GM23338 (cell line): ENCODE measurements at regions not wholly inside any gene's neighbourhood (a gene's known extent, or its start where the extent isn't known, plus 50 kb on each side); places are given as distances from the start of the nearest gene placed in this dataset.

Experiments
- ATAC-seq: fragments of 200-7000 bp; cut with Tn5 transposase; 3 replicates; pipeline ENCODE4 v1.9.1; 2020
- DNase-seq: peaks from one replicate; pipeline ENCODE4 v3.0.0-alpha.2; 2015; ENCODE audit warnings: low spot score
- H2AFZ ChIP-seq: fragments of 200-600 bp; sonication (generic); 2 replicates; pipeline ENCODE4 v1.8.0; 2016; ENCODE audit warnings: antibody characterized with exemption, mild to moderate bottlenecking, moderate library complexity
- H3F3A ChIP-seq: fragments of 200-600 bp; sonication (generic); replicated peaks from 2 replicates; pipeline ENCODE4 v1.8.0; 2017; ENCODE audit warnings: antibody characterized with exemption, mixed run types, low read depth
- H3K27ac ChIP-seq: fragments of 200-600 bp; sonication (generic); 2 replicates; pipeline ENCODE4 v1.6.1; 2016; ENCODE audit warnings: low read depth
- H3K27me3 ChIP-seq: fragments of 200-600 bp; sonication (generic); 2 replicates; pipeline ENCODE4 v1.8.0; 2016; ENCODE audit warnings: mild to moderate bottlenecking, mixed run types, moderate library complexity; ENCODE audit not compliant: insufficient read depth
- H3K36me3 ChIP-seq: fragments of 200-600 bp; sonication (generic); 2 replicates; pipeline ENCODE4 v1.8.0; 2016; ENCODE audit warnings: mild to moderate bottlenecking; ENCODE audit not compliant: insufficient read depth
- H3K4me1 ChIP-seq: fragments of 200-600 bp; sonication (generic); 2 replicates; pipeline ENCODE4 v1.8.0; 2016; ENCODE audit warnings: mild to moderate bottlenecking, moderate library complexity; ENCODE audit not compliant: insufficient read depth
- H3K4me2 ChIP-seq: fragments of 200-600 bp; sonication (generic); 2 replicates; pipeline ENCODE4 v1.7.1; 2017; ENCODE audit warnings: mixed run types
- H3K4me3 ChIP-seq: fragments of 200-600 bp; sonication (generic); 2 replicates; pipeline ENCODE4 v1.6.1; 2016; ENCODE audit warnings: mixed run types
- H3K79me2 ChIP-seq: fragments of 200-600 bp; sonication (generic); replicated peaks from 2 replicates; pipeline ENCODE4 v1.8.0; 2017; ENCODE audit warnings: mild to moderate bottlenecking; ENCODE audit not compliant: insufficient read depth
- H3K9me2 ChIP-seq: fragments of 200-600 bp; sonication (generic); 2 replicates; pipeline ENCODE4 v1.8.0; 2017; ENCODE audit not compliant: insufficient read depth
- H4K20me1 ChIP-seq: fragments of 200-600 bp; sonication (generic); replicated peaks from 2 replicates; pipeline ENCODE4 v1.8.0; 2017; ENCODE audit warnings: mild to moderate bottlenecking; ENCODE audit not compliant: insufficient read depth
- H3K27ac Mint-ChIP-seq: 2 replicates; pipeline ENCODE4 v1.8.0; 2020; ENCODE audit warnings: inconsistent platforms, mild to moderate bottlenecking, moderate library complexity, mixed read lengths
- H3K27me3 Mint-ChIP-seq: 3 replicates; pipeline ENCODE4 v1.8.0; 2022; ENCODE audit warnings: low read depth, mild to moderate bottlenecking, moderate library complexity, mixed read lengths, inconsistent platforms; ENCODE audit not compliant: insufficient read depth, poor library complexity
- H3K36me3 Mint-ChIP-seq: 3 replicates; pipeline ENCODE4 v1.8.0; 2021; ENCODE audit warnings: low read depth, mild to moderate bottlenecking, inconsistent platforms, moderate library complexity, mixed read lengths
- H3K4me1 Mint-ChIP-seq: 3 replicates; pipeline ENCODE4 v1.8.0; 2020; ENCODE audit warnings: mild to moderate bottlenecking, inconsistent platforms, mixed read lengths
- H3K4me3 Mint-ChIP-seq: 3 replicates; pipeline ENCODE4 v1.8.0; 2021; ENCODE audit warnings: moderate library complexity, mild to moderate bottlenecking, inconsistent platforms, mixed read lengths
- H3K9me3 Mint-ChIP-seq: 3 replicates; pipeline ENCODE4 v1.8.0; 2020; ENCODE audit warnings: moderate library complexity, mild to moderate bottlenecking, inconsistent platforms, mixed read lengths
- EZH2phosphoT487 ChIP-seq: fragments of 200-600 bp; sonication (generic); IDR thresholded peaks from one replicate; pipeline ENCODE4 v1.8.1; 2018; ENCODE audit warnings: antibody characterized with exemption; ENCODE audit not compliant: unreplicated experiment
- NANOG ChIP-seq: IDR thresholded peaks from 2 replicates; pipeline ENCODE4 v1.6.1; 2016; ENCODE audit warnings: antibody characterized with exemption, borderline replicate concordance
- POLR2AphosphoS5 ChIP-seq: IDR thresholded peaks from 2 replicates; pipeline ENCODE4 v1.6.1; 2016; ENCODE audit warnings: antibody characterized with exemption, low read depth
- REST ChIP-seq: IDR thresholded peaks from one replicate; pipeline ENCODE4 v1.6.1; 2018; ENCODE audit warnings: antibody characterized with exemption; ENCODE audit not compliant: unreplicated experiment
- STAT1 ChIP-seq: IDR thresholded peaks from one replicate; pipeline ENCODE4 v1.6.1; 2016; ENCODE audit warnings: antibody characterized with exemption; ENCODE audit not compliant: unreplicated experiment
- ZNF114 ChIP-seq: fragments of 250-450 bp; sonication (Bioruptor Pico); IDR thresholded peaks from 2 replicates; pipeline ENCODE4 v1.5.0; 2020; ENCODE audit warnings: mild to moderate bottlenecking, moderate library complexity
- ZNF331 ChIP-seq: fragments of 250-450 bp; sonication (Bioruptor Pico); IDR thresholded peaks from 2 replicates; pipeline ENCODE4 v1.5.0; 2020; ENCODE audit warnings: low read depth, mild to moderate bottlenecking, moderate library complexity
- ZNF462 ChIP-seq: fragments of 250-450 bp; sonication (Bioruptor Pico); IDR thresholded peaks from 2 replicates; pipeline ENCODE4 v1.5.0; 2020; ENCODE audit warnings: mild to moderate bottlenecking, moderate library complexity

GRCh38 chr16:63185235-63185780 lies 1149.1 kb upstream of the CDH8 start (continued):
- TF ChIP-seq ZNF462 = no peak

GRCh38 chr16:63183743-63184142 lies 1147.5 kb upstream of the CDH8 start:
- H3K4me2 ChIP-seq = no peak overlapping the region
- Mint-ChIP-seq H3K27ac (no peak overlapping the region), H3K4me1 (peaks cover 23% of the 10 kb centered on the region), H3K4me3 (no peak overlapping the region), H3K9me3 (peaks cover 3% of the 10 kb centered on the region; the same call in 1 of the 3 replicates), H3K27me3 (no peaks in the 10 kb centered on the region), H3K36me3 (no peaks in the 10 kb centered on the region; the same call in 2 of the 3 replicates)
- ATAC-seq = no peak
- no peak overlapping the region for H2AFZ ChIP-seq
- H3K36me3 ChIP-seq = no peaks in the 10 kb centered on the region
- no peaks in the 10 kb centered on the region for H3K27me3 ChIP-seq
- no peaks in the 10 kb centered on the region for H3K9me2 ChIP-seq
- H4K20me1 ChIP-seq = no peaks in the 10 kb centered on the region
- H3K4me1 ChIP-seq = 0 out of 2 replicates have a peak, but pooled peaks cover 3% of the 10 kb centered on the region
- no peaks in the 10 kb centered on the region for H3K79me2 ChIP-seq
- H3F3A ChIP-seq = no peaks in the 10 kb centered on the region
- H3K4me3 ChIP-seq = no peak overlapping the region
- DNase-seq = no peak
- H3K27ac ChIP-seq = no peak overlapping the region
- TF ChIP-seq POLR2AphosphoS5 (no peak), ZNF331 (CRISPR knock-in tag) (no peak), STAT1 (no peak), ZNF114 (CRISPR knock-in tag) (no peak), NANOG (no peak), REST (no peak), EZH2phosphoT487 (no peak)
